ENCODE measurements at regions not wholly inside any gene's neighbourhood (a gene's known extent, or its start where the extent isn't known, plus 50 kb on each side); places are given as distances from the start of the nearest gene placed in this dataset.
"Not testable (repeated sequence)": the region's sequence is repeated elsewhere in the genome, so short reads cannot be mapped to it uniquely, and the experiment has no call there.

DNA sequence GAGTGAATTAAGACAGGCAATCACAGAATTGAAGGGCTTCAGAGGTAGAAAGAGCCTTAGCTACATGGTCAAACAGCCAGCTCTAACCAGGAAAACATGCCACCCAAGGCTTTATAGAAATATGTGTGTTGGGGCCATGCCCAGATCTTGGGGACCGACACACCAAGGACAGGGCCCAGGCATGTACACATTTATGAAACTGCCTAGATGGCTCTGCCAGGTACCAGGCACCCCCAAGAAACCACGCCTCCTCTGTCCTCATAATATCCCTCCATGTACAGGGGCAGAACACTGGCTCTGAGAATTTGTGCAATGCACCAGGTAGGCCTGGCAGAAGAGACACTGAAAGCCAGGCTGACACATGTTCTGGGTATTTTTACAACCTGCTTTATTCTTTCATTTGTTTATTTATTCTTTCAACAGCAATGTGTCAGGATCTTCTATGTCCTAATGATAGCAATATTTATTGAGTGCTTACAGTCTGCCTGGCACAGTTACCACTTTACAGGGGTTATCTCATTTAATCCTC is 137.9 kb upstream of the LSM14A start:
- DNase-seq (ENCODE audit: low spot score) = no peak

DNA sequence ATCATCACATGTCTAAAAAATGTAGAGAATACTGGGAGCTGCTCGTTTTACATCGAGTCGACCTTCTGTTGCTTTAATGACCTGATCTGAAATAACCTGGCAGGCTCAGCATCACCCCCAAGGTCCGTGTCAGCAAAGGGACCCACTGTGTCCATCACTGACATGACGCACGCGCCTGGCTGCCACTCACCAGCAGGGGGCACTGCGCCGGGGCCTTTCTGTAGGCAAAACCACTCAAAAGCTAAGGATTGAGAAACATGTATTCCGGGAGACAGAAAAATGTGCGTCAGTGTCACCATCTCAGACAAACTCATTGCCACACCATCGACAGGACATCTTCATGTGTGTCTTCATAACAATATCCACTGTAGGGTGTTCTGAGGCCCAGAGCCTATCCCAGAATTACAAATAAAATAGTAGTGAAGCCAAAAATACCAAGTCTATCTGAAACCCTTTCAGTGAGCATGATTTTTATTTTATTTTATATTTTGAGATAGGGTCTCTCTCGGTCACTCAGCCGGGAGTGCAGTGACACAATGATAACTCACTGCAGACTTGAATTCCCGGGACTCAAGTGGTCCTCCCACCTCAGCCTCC is 130.3 kb upstream of the LSM14A start:
- DNase-seq (ENCODE audit: low spot score) = no peak

DNA sequence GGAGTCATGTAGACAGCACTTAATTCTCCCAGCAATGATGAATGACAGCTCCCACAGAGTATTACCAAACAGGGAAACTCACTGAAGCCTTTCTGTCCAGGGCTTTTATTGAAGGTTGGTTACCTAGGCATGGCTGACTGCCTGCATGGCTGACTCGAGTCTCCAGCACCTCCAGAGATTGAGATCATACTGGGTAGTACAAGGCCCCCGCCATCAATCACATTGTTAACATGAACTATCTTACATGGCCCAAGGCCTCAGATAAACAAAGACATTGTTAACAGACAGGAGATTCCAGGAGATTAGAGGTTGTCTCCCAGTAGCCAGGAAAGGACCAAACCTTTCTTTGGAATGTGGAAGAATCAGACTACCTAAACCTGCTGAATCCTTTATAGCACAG is 128.3 kb upstream of the LSM14A start:
- DNase-seq (ENCODE audit: low spot score) = no peak

DNA sequence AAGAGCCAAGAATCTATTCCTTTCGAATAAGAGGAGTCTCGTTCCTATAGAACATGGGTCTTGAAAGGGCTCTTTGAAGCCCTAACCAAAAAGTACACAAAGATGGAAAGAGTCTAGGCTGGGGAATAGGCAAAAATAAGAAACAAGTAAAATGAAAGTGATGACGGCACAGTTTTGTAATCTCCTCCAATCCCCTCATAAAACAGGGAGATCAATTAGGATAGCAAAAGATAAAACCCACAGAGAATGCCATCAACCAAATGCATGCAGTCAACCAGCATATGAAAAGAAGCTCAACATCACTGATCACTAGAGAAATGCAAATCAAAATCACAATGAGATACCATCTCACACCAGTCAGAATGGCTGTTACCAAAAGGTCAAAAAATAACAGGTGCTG is 122.4 kb upstream of the LSM14A start:
- no peak for DNase-seq (ENCODE audit: low spot score)

DNA sequence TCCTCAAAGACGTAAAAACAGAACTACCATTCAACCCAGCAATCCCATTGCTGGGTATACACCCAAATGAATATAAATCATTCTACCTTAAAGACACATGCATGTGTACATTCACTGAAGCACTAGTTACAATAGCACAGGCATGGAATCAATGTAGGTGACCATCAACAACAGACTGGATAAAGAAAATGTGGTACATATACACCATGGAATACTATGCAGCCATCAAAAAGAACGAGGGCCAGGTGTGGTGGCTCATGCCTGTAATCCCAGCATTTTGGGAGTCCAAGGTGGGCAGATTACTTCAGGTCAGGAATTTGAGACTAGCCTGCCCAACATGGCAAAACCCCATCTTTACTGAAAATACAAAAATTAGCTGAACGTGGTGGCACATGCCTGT is 121.9 kb upstream of the LSM14A start:
- not testable (repeated sequence) for DNase-seq (ENCODE audit: low spot score)

DNA sequence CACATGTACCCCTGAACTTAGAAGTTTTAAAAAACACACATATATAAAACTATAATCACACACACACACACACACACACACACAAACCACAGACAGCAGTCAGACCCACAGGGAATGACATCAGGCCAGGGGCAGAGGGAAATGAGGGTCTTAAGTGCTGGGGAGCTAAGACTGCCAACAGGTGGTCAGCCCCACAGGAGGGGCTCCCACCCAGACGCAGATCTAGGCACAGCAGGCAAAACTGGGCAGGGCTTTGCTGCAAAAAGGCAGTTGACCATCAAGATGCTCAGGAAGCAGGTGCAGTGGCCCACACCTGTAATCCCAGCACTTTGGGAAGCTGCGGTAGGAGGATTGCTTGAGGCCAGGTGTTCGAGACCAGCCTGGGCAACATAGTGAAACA is 121.0 kb upstream of the LSM14A start:
- no peak for DNase-seq (ENCODE audit: low spot score)

DNA sequence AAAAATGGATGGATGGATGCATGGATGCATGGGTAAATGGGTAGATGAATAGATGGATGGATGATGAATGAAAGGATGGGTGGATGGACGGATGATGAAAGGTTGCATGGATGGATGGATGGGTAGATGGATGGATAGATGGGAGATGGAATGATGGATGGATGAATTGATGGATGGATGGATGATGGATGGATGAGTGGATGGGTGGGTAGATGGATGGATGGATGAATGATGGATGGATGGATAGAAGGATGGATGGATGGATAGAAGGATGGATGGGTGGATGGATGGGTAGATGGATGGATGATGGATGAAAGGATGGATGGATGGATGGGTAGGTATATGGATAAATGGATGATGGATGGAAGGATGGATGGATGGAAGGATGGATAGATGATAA is 115.1 kb upstream of the LSM14A start:
- DNase-seq (ENCODE audit: low spot score) = no peak

DNA sequence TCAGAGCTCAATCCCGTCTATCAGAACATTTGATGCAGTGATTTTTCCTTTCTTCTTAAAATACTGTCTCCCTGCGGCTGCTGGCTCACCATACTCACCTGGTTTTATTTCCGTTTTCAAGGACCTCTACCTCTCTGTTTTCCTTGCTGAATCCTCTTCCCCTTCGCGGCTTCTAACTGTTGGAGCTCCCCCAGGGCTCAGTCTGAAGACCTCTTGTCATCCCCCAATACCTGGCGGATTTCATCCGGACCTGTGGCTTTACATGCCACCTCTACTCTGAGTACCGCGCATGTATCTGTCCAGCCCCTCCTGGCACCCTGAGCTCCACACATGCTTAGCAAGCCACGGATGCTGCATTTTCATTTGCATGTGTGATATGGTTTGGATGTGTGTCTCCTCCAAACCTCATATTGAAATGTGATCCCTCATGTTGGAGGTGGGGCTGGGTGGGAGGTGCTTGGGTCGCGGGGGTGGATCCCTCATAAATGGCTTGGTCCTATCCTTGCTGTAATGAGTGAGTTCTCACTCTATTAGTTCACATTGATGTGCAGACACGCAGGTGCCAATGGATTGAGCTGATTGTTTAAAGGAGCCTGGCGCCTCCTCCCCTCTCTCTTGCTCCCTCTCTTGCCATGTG is 106.2 kb upstream of the LSM14A start:
- no peak for DNase-seq (ENCODE audit: low spot score)

DNA sequence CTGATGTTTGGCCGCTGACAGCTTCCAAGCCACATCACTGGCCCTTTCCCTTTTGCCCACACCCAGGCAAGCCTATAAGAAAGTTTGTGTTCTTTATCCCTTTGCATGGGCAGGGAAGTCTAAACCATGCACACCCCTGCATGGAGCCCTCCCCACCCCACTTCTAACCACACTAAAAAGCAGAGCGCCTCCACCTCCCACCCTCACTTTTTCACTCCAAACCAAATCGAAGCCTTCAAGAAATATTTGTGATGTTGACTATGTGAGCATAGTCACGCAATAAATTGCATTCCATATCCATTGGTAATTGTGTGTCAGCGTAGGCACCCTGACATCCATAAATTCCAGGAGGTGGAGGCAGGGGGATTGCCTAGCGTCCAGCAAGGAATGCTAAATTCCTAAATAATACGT is 104.4 kb upstream of the LSM14A start:
- no peak for DNase-seq (ENCODE audit: low spot score)

DNA sequence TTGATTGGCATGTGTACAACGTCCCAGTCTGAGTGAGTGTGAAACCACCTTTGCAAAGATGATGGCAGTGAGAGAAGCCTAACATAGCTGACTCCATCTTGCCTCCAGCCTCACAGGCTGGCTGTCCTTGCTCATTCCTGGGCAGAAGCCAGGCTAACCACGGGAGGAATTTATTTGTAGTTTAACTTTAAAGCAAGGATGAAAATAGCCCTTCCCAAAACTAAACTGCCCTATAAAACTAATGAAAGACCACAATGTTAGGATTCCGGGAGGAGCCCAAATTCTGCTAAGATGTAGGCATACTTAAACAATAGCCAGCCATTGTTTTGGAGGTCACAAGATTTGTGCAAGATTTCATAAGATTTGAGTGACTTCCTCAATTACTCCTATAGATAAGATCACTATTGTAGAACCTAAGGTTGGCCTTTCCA is 96.6 kb upstream of the LSM14A start:
- DNase-seq (ENCODE audit: low spot score) = no peak

DNA sequence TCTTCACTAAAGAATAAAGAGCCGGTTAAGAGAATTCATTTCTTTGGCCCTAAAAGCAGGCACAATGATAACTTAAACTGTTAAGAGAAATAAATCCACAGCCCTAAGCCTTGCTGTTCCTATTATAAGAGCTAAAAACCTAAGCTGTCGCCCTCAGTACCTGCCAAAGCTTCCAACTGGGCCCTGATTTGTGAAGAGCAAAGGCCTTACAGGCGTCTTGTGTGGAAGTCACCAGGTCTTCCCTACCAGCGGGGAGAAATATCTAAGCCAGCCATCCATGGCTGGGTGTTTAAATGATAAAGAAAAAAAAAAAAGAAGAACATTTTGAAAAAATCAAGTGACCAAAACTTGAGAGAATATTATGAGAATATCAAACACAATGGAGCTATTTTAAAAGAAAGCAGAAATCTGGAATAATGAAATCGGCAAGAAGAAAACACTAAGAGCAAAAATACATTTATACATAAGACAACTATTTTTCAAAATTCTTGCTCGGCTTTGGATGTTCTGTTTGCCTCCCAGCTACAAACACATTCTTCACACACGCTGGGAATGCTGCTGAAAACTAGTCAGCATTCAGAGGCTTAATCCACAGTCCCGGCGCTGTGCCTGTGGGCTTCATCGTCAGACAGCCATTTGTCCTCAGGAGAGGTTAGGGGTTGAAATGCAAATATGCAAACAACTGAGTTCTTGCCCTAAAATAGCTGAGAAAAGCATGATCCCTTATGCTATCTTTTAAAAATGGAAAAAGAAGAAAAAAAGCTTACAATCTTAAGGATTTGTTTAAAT is 89.8 kb upstream of the LSM14A start:
- DNase-seq (ENCODE audit: low spot score) = no peak

DNA sequence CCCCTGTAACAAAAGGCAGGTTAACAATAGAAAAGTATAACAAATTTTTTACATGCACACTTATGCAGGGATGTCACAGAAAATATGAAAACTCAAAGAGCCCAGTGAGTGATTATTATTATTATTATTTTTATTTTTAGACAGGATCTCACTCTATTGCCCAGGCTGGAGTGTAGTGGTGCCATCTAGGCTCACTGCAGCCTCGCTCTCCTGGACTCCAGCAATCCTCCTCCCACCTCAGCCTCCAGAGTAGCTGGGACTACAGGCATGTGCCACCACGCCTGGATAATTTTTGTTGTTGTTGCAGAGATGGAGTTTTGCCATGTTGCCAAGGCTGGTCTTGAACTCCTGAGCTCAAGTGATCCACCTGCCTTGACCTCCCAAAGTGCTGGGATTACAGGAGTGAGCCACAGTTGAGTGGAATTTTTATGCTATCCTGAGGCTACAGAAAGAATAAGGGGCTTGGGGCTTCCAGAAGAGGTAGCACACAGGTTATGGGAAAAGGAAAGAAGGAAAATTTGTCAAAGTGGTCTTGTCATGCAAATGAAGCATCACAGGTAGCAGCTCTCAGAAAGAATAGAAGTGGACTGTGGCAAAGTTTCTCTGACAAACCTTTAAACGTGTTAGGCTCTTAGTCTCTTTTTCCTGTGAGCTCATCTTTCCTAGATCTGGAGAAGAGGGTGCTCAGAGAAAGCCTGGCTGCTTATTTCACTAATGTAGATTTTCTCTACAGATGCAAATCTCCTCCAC is 87.7 kb upstream of the LSM14A start:
- DNase-seq (ENCODE audit: low spot score) = no peak

DNA sequence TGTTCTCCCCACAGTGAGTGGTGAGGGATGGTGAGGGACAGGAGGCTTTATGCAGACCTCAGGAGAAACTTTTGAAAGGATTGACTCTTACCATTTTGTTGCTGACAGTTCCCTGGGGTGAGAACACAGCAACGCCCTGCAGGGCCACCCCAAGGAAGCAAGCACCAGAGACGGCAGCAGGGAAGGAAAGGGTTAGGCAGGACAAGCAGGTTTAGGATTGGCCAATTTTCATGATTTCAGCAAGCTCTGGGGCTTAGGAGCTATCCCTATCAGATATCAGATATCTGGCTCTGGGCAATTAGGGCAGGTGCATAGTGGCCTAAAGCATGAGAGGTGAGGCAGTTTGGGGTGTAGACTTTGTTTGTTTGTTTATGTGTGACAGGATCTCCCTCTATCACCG is 87.0 kb upstream of the LSM14A start:
- no peak for DNase-seq (ENCODE audit: low spot score)

DNA sequence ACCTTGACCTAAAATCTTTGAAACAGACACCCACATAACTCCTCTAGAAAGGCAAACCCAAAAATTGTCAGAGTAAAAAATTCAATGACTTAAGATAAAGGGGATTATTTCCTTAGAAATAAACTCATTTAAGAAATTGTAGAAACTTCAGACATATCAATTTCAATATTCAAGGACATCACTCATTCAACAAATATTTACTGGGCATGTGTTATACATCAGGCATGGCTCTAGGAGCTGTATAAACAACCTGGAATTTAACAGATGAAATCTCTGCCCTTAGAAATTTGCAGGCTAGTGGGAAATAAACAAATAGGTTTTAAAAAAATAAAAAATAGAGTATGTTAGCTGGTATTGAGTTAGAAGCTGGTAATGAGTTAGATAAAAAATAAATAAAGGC is 84.0 kb upstream of the LSM14A start:
- DNase-seq (ENCODE audit: low spot score) = no peak

DNA sequence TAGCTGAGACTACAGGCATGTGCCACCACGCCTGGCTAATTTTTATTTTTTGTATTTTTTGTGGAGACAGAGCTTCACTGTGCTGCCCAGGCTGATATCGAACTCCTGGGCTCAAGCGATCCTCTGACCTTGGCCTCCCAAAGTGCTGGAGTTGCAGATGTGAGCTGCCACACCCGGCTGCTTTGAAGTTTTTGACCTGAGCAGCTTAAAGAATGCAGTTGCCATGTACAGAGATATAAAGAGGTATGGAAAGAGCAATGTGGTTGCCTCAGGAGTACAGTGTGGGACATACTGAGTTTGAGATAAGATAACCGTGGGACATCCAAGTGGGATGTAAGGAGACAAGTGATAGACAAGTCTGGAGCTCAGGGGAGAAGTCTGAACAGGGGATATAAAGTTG is 82.7 kb upstream of the LSM14A start:
- DNase-seq (ENCODE audit: low spot score) = no peak

DNA sequence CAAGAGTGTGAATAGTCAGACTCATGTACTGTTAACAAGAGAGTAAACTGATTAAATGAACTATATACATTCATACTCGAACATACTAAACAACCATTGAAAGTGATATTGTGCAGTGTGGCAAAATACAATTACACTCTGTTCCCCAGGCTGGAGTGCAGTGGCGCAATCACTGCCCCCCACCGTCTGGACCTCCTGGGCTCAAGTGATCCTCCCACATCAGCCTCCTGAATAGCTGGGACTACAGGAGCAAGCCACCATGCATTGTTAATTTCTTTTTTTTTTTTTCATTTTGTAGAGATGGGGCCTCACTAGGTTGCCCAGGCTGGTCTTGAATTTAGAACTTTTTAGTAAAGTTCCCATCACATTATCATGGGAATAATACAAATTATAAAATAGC is 77.3 kb upstream of the LSM14A start:
- DNase-seq (ENCODE audit: low spot score) = no peak

DNA sequence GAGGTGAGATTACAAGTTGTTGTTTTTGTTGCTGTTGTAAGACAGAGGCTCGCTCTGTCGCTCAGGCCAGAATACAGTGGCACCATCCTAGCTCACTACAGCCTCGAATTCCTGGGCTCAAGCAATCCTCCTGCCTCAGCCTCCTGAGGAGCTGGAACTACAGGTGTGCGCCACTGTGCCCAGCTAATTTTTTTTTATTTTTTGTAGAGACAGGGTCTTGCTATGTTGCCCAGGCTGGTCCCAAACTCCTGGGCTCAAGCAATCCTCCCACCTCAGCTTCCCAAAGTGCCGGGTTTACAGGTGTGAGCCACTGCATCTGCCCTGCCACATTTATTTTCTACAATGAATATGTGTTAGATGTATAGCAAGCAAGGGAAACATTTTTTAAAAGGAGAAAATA is 76.9 kb upstream of the LSM14A start:
- DNase-seq (ENCODE audit: low spot score) = not testable (repeated sequence)

DNA sequence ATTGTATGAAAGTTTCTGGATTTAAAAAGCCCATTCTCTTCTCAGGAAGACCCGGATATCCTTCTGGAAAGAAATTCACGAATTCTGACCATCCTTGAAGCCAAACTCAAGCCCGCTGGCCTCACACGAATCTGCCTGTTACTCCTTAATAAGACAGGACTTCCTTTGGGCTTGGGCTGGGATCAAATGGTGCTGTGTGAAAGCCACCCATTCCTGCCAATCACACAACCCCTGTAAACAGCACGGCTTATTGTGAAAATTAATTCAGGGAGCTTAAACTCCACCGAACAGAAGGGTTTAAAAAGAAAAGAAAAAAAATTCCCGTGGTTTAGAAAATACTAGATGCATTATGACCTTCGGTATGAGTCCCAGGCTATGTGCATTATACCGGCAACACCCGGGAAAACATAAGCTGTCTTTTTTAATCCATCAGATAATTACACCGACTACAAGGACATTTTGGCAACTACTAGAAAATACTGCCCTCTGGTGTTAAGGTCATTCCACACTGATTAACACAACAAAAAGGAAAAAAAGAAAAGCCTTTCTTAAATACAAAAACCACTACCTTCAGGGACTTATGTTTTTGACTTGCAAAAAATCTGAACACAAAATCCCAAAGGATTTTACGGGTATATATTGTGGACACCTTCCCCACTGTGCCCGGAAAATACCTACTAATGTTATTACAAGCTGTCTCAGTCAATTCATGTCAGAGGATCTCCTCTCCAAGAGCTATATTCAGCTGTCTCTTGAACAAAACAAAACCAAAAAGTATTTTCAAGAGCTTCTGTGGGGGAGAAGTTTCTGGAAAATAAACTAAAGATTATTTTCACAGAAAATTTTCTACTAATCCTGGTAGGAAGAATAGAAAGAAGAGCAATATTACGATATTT is 76.0 kb upstream of the LSM14A start:
- DNase-seq (ENCODE audit: low spot score) = no peak

DNA sequence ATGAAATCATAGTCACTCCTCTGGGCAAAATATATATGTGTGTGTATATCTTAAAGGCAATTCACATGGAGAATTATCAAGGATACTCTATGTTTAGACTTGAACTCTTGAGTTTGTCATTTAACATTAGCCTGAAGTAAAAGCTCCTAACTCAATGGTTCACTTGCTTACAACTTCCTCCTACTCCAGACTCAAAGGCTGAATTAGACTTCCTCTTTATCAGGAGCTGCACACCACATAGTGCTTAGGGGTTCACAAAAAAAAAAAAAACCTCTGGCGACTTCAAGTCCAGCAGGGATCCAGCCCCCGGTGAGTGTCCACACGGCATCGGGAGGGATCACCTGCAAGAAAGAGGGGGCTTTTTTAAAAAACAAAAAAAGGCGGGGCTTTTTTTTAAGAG is 68.2 kb upstream of the LSM14A start:
- no peak for DNase-seq (ENCODE audit: low spot score)

DNA sequence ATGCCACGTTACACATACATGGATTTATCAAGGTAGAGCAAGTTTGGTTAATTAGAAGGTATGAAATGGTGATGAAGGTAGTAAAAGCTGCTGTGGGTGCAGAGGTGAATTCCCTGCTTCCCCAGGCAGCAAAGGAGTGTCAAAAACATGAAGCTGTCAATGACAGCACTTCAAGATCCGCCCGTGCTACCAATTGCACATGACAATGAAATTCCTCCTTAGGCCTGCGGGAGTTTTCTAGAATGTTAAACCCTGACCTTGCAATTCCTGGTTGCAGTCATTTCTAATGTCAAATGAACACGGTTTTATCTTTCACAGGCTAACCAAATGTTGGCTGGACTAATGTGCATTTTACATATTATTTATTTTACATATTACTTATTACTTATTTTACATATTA is 67.7 kb upstream of the LSM14A start:
- DNase-seq (ENCODE audit: low spot score) = no peak

DNA sequence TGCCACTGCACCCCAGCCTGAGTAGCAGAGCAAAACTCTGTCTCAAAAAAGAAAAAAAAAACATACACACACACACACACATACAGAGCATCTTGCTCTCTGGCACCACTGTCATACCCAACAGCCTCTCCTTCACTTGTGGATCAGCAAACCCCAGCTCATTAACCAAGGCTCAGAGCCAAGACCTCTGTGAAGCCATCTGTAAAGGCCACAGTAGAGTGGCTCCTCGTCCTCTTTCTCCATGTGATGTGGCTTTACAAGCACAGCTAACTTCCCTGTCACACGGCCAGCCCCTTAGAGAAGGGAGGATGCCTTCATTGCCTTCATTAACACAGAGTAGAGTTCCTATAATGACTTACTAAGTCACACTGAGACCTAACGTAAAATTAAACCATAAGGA is 62.7 kb upstream of the LSM14A start:
- DNase-seq (ENCODE audit: low spot score) = no peak
